ENCODE measurements at regions not wholly inside any gene's neighbourhood (a gene's known extent, or its start where the extent isn't known, plus 50 kb on each side); places are given as distances from the start of the nearest gene placed in this dataset.

DNA sequence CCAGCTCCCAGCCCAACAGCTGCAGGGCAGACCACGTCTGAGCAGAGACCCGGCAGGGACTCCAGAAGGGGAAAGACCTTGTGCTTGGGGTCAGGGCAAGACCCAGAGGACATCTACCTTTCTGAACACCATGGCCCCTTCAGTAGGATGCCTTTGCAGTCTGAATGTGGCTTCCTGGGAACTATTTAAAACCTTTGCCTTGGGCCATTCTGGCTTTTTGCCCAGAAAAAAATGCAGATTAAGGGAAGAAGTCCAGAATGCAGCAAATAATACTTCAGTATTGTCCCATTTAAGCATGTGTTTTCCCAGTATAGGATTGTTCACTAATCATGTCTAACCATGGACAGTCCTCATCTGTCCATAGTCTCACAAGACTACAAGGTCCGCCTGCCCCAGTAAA, 67.5 kb upstream of the ERCC6L2 start:
- Mint-ChIP-seq H3K9me3 (peaks cover 7% of the 10 kb centered on the region), H3K27me3 (ENCODE audit: insufficient read depth) (peaks cover 61% of the 10 kb centered on the region), H3K4me1 (peaks cover 5% of the 10 kb centered on the region), H3K27ac (no peak overlapping the region), H3K4me3 (no peak overlapping the region), H3K36me3 (ENCODE audit: low read depth) (no peaks in the 10 kb centered on the region)
- 90 to 92% methylated on average over 2 to 3 of the region's 3 CpGs for WGBS, 2 experiments (ENCODE audit: insufficient coverage in 1 of 2, insufficient read length in 1 of 2)
- no peaks in the 10 kb centered on the region for H3K4me1 ChIP-seq (ENCODE audit: control insufficient read depth, insufficient read depth, low read length)
- H3K36me3 ChIP-seq (ENCODE audit: control insufficient read depth, insufficient read depth, low read length): no peaks in the 10 kb centered on the region
- H3K27me3 ChIP-seq (ENCODE audit: control insufficient read depth, insufficient read depth, low read length, poor library complexity, severe bottlenecking): peaks cover 24% of the 10 kb centered on the region
- DNase-seq: no peak
- no peak overlapping the region for H3K4me3 ChIP-seq (ENCODE audit: low read length)
- no peak overlapping the region for H3K9ac ChIP-seq (ENCODE audit: extremely low read depth, low read length, poor library complexity, severe bottlenecking)
- H3K9me3 ChIP-seq (ENCODE audit: control insufficient read depth, low read length): peaks cover 8% of the 10 kb centered on the region
- TF ChIP-seq, protein P1, sequence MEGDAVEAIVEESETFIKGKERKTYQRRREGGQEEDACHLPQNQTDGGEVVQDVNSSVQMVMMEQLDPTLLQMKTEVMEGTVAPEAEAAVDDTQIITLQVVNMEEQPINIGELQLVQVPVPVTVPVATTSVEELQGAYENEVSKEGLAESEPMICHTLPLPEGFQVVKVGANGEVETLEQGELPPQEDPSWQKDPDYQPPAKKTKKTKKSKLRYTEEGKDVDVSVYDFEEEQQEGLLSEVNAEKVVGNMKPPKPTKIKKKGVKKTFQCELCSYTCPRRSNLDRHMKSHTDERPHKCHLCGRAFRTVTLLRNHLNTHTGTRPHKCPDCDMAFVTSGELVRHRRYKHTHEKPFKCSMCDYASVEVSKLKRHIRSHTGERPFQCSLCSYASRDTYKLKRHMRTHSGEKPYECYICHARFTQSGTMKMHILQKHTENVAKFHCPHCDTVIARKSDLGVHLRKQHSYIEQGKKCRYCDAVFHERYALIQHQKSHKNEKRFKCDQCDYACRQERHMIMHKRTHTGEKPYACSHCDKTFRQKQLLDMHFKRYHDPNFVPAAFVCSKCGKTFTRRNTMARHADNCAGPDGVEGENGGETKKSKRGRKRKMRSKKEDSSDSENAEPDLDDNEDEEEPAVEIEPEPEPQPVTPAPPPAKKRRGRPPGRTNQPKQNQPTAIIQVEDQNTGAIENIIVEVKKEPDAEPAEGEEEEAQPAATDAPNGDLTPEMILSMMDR (conservative IDR thresholded peaks at IDR 0.05): no peak
- H3K27ac ChIP-seq (ENCODE audit: low read depth, low read length): no peak overlapping the region

DNA sequence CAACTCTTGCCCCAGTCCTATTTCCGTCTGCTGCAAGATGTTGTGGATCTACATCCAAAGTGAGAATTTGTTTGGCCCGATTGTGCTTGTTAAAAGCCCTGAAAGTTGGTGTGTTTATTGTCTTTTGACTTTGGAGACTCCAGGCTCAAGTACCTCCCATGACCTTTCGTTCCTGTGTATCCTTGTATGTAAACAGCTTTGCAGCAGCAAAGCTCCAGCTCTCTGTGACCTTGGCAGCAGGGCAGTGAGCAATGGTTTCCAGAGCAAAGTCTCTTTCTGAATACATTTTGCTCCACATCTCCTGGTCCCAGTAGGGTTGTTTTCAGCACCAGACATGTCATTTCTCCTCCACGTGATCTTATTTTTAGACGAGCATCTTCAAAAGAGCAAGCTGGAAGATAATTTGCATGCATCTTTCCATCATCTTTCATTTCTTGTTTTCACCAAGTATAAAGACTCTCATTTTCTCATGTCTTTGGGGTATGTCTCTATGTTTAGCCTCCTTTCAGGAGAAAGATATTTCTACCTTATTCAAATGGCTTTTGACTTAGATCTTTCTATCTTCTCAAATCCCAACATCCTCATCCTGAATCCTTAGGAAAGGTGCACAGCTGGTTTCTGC, 68.1 kb upstream of the ERCC6L2 start:
- Histone ChIP-seq H3K27ac (ENCODE audit: low read depth, low read length) (no peak overlapping the region), H3K4me3 (ENCODE audit: low read length) (no peak overlapping the region), H3K27me3 (ENCODE audit: control insufficient read depth, insufficient read depth, low read length, poor library complexity, severe bottlenecking) (peaks cover 22% of the 10 kb centered on the region), H3K4me1 (ENCODE audit: control insufficient read depth, insufficient read depth, low read length) (no peaks in the 10 kb centered on the region), H3K36me3 (ENCODE audit: control insufficient read depth, insufficient read depth, low read length) (no peaks in the 10 kb centered on the region), H3K9ac (ENCODE audit: extremely low read depth, low read length, poor library complexity, severe bottlenecking) (no peak overlapping the region), H3K9me3 (ENCODE audit: control insufficient read depth, low read length) (peaks cover 8% of the 10 kb centered on the region)
- 90 to 91% methylated on average over 4 to 5 of the region's 5 CpGs for WGBS, 2 experiments (ENCODE audit: insufficient coverage in 1 of 2, insufficient read length in 1 of 2)
- no peak for DNase-seq
- no peak overlapping the region for H3K4me3 Mint-ChIP-seq
- TF ChIP-seq, protein P1 (conservative IDR thresholded peaks at IDR 0.05): no peak
- H3K27me3 Mint-ChIP-seq (ENCODE audit: insufficient read depth): peaks cover 55% of the 10 kb centered on the region
- peaks cover 7% of the 10 kb centered on the region for H3K9me3 Mint-ChIP-seq
- H3K4me1 Mint-ChIP-seq: peaks cover 5% of the 10 kb centered on the region
- no peak overlapping the region for H3K27ac Mint-ChIP-seq
- H3K36me3 Mint-ChIP-seq (ENCODE audit: low read depth): no peaks in the 10 kb centered on the region

DNA sequence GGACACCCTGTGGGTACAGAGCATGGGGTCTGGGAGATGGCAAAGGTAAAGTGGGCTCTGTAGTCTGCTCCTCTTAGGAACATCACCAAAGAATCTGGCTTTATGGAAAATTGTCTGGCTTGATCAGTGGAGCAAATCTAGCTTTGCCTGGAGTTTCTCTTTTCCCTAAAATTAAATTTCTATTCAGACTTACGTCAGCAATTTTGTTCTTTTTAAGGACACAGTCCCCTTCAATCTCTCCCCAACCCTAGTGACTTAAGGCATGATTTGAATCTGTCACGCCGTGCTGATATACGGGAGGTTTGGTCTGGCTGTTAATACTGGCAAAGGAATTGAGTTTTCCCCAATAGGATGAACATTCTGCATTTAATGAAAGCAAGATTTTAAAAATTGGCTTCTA, 72.3 kb upstream of the ERCC6L2 start:
- TF ChIP-seq, protein P1 (conservative IDR thresholded peaks at IDR 0.05): no peak
- H3K27ac Mint-ChIP-seq: no peak overlapping the region
- H3K4me3 Mint-ChIP-seq: no peak overlapping the region
- DNase-seq: no peak
- H3K9ac ChIP-seq (ENCODE audit: extremely low read depth, low read length, poor library complexity, severe bottlenecking): no peak overlapping the region
- no peaks in the 10 kb centered on the region for H3K27me3 ChIP-seq (ENCODE audit: control insufficient read depth, insufficient read depth, low read length, poor library complexity, severe bottlenecking)
- 93 to 100% methylated on average over 1 to 4 of the region's 4 CpGs for WGBS, 2 experiments (ENCODE audit: insufficient coverage in 1 of 2, insufficient read length in 1 of 2)
- H3K4me1 ChIP-seq (ENCODE audit: control insufficient read depth, insufficient read depth, low read length): no peaks in the 10 kb centered on the region
- peaks cover 4% of the 10 kb centered on the region for H3K4me1 Mint-ChIP-seq
- no peak overlapping the region for H3K4me3 ChIP-seq (ENCODE audit: low read length)
- H3K9me3 ChIP-seq (ENCODE audit: control insufficient read depth, low read length): peaks cover 8% of the 10 kb centered on the region
- no peaks in the 10 kb centered on the region for H3K36me3 Mint-ChIP-seq (ENCODE audit: low read depth)
- H3K27me3 Mint-ChIP-seq (ENCODE audit: insufficient read depth): peaks cover 16% of the 10 kb centered on the region
- H3K36me3 ChIP-seq (ENCODE audit: control insufficient read depth, insufficient read depth, low read length): no peaks in the 10 kb centered on the region
- peaks cover 7% of the 10 kb centered on the region for H3K9me3 Mint-ChIP-seq
- H3K27ac ChIP-seq (ENCODE audit: low read depth, low read length): no peak overlapping the region
